ENCODE measurements at regions not wholly inside any gene's neighbourhood (a gene's known extent, or its start where the extent isn't known, plus 50 kb on each side); places are given as distances from the start of the nearest gene placed in this dataset.
"Not testable (repeated sequence)": the region's sequence is repeated elsewhere in the genome, so short reads cannot be mapped to it uniquely, and the experiment has no call there.

GRCh38 chr14:38704220-38704619, 398.8 kb downstream of the SEC23A start:
- no peak for DNase-seq (ENCODE audit: low read depth)

- DNase-seq (ENCODE audit: low read depth): no peak
These were observed 406.1 kb downstream of the SEC23A start for GRCh38 chr14:38696925-38697324.

GRCh38 chr14:38693423-38693822, 409.6 kb downstream of the SEC23A start:
- no peak for DNase-seq (ENCODE audit: low read depth)

- no peak for DNase-seq (ENCODE audit: low read depth)
These were observed 413.1 kb upstream of the CLEC14A start for GRCh38 chr14:38669027-38669426.

- DNase-seq (ENCODE audit: low read depth): no peak
These were observed 407.5 kb upstream of the CLEC14A start for GRCh38 chr14:38663382-38663781.

GRCh38 chr14:38662781-38663180, 406.9 kb upstream of the CLEC14A start:
- no peak for DNase-seq (ENCODE audit: low read depth)

GRCh38 chr14:38646391-38646790, 390.5 kb upstream of the CLEC14A start:
- DNase-seq (ENCODE audit: low read depth): no peak

- not testable (repeated sequence) for DNase-seq (ENCODE audit: low read depth)
These were observed 379.0 kb upstream of the CLEC14A start for GRCh38 chr14:38634913-38635312.

- no peak for DNase-seq (ENCODE audit: low read depth)
These were observed 373.5 kb upstream of the CLEC14A start for GRCh38 chr14:38629412-38629811.

- no peak for DNase-seq (ENCODE audit: low read depth)
These were observed 371.3 kb upstream of the CLEC14A start for GRCh38 chr14:38627163-38627562.

- DNase-seq (ENCODE audit: low read depth): no peak
These were observed 367.8 kb upstream of the CLEC14A start for GRCh38 chr14:38623661-38624060.

- no peak for DNase-seq (ENCODE audit: low read depth)
These were observed 362.6 kb upstream of the CLEC14A start for GRCh38 chr14:38618514-38618913.

GRCh38 chr14:38616959-38617358, 361.1 kb upstream of the CLEC14A start:
- DNase-seq (ENCODE audit: low read depth): no peak

GRCh38 chr14:38611928-38612327, 356.0 kb upstream of the CLEC14A start:
- DNase-seq (ENCODE audit: low read depth): no peak

GRCh38 chr14:38608244-38608643, 352.4 kb upstream of the CLEC14A start:
- no peak for DNase-seq (ENCODE audit: low read depth)

- no peak for DNase-seq (ENCODE audit: low read depth)
These were observed 349.6 kb upstream of the CLEC14A start for GRCh38 chr14:38605193-38606114.

- not testable (repeated sequence) for DNase-seq (ENCODE audit: low read depth)
These were observed 344.7 kb upstream of the CLEC14A start for GRCh38 chr14:38600572-38600971.

- no peak for DNase-seq (ENCODE audit: low read depth)
These were observed 337.6 kb upstream of the CLEC14A start for GRCh38 chr14:38593476-38593875.

- DNase-seq (ENCODE audit: low read depth): no peak
These were observed 337.0 kb upstream of the CLEC14A start for GRCh38 chr14:38592764-38593442.

GRCh38 chr14:38589747-38590350, 334.0 kb upstream of the CLEC14A start:
- no peak for DNase-seq (ENCODE audit: low read depth)

- DNase-seq (ENCODE audit: low read depth): no peak
These were observed 327.6 kb upstream of the CLEC14A start for GRCh38 chr14:38583471-38583870.

GRCh38 chr14:38578278-38578681, 322.4 kb upstream of the CLEC14A start:
- DNase-seq (ENCODE audit: low read depth): no peak

- DNase-seq (ENCODE audit: low read depth): no peak
These were observed 311.8 kb upstream of the CLEC14A start for GRCh38 chr14:38567703-38568102.
